HuH-7 (cell line): ENCODE measurements at regions not wholly inside any gene's neighbourhood (a gene's known extent, or its start where the extent isn't known, plus 50 kb on each side); places are given as distances from the start of the nearest gene placed in this dataset.

ENCODE experiments used
- DNase-seq: peaks from one replicate; pipeline ENCODE4 v3.0.0; 2011; ENCODE audit warnings: low spot score

GRCh38 chr16:72508191-72508590 is 336.2 kb upstream of the PMFBP1 start:
- no peak for DNase-seq

GRCh38 chr16:72502594-72503005 is 330.6 kb upstream of the PMFBP1 start:
- no peak for DNase-seq

- peak; percentile 75 for DNase-seq
Measured at GRCh38 chr16:72501739-72502593, 330.0 kb upstream of the PMFBP1 start.

DNA sequence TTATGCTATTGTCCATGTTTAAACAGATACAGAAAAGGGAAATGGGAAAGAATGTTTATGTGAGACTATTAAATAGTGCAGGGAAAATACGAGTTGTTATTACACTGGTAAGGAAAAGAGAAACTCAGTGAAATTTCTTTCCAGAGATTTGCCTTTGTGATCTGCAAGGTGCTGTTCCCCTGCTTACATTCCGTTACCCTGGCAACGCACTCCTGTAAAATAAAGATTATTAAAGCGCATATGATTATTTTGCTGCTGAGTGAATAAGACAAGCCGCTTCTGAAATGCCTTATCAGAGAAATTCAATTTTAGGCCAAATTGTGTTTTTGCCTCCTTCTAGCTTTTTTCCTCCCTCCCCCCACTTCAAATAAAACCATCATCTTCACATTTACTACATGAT is 328.6 kb upstream of the PMFBP1 start:
- no peak for DNase-seq

- no peak for DNase-seq
Measured at GRCh38 chr16:72493716-72494415, 321.9 kb upstream of the PMFBP1 start.

DNA sequence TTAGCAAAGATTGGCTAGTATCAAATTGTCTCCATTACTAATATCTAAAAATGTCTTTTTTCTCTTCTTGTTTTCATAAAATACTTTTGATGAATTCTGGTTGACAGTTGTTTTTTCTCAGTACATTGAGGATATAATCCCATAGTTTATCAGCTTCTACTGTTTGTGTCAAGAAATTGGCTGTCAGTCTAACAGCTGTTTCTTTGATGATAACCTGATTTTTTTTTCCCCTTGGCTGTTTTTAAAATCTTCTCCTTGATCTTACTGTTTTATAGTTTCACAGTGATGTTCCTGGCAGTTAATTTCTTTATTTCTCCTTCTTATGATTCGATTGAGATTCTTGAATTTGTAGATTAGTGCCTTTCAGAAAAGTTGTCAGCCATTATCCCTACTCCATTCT is 315.3 kb upstream of the PMFBP1 start:
- DNase-seq, result no peak

- DNase-seq, result no peak
Measured at GRCh38 chr16:72482695-72483094, 310.7 kb upstream of the PMFBP1 start.

DNA sequence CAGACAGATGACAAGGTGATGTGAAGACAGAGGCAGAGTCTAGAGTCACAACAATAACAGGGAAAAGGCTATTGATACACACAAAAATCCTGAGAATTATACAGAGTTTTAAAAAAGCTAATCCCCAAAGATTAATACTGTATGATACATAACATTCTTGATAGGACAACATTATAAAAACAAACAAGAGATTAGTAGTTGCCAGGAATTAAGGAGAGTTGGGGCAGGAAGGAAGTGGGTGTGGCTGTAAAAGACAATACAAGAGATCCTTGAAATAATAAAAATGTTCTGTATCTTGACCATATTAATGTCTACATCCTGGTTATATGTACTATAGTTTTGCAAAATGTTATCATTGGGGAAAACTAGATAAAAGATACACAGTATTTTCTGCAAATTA is 309.5 kb upstream of the PMFBP1 start:
- no peak for DNase-seq

DNA sequence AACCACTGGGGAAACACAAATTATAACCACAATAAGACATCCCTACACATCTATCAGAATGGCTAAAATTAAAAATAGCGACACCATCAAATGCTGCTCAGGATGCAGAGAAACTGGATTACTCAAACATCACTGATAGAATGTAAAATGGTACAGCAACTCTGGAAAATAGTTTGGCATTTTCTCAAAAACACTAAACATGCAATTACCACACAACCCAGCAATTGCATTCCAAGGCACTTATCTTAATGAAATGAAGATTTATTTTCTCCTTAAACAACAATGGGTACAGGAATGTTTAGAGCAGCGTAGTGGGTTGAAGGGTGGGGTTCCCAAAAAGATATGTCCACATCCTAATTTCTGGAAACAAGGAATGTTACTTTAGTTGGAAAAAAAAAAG is 309.0 kb upstream of the PMFBP1 start:
- DNase-seq, result no peak

DNA sequence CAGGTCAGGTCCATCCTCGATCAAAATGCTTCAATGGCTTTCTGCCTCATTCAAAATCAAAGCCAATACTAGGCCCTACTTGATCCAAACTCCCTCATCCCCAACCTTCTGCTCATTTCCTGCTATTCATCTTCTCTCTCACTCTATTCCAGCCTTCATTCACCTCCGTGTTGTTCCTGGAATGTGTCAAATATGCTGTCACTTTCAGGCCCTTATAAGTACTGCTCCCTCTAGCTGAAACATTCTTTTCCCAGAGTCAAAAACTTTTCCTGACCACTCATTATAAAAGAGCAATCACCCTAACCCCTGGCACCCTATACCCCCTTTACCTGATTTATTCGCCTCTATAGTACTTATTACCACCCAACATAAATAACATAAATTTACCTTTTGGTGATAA is 303.7 kb upstream of the PMFBP1 start:
- no peak for DNase-seq

DNA sequence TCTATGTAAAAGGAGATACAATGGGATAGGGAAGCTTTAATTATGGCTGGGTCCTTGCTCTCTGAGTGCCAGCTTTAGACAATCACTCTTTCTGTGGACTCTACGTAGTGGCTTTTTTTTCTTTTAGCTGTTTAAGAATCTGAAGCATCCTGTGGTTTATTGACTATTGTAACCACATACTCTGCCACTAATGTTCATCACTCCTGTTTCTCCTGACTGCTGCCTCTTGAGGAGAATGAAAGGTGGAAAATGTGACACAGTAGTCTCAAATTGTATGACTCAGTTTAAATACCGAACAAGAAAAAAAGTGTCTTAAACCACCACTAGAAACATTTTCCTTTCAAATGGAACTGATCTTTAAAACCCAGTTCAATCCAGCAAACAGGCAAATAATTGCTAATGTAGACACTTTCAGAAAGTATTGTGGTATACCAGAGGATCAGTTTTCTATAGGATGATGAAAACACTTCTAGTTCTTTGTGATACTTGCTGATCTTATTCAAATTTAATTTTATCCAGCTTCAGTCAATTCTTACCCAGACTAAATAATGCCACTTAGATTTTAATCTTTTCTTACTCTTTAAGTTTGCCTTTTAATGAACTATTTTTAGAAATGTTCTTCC is 302.7 kb upstream of the PMFBP1 start:
- DNase-seq, result no peak

DNA sequence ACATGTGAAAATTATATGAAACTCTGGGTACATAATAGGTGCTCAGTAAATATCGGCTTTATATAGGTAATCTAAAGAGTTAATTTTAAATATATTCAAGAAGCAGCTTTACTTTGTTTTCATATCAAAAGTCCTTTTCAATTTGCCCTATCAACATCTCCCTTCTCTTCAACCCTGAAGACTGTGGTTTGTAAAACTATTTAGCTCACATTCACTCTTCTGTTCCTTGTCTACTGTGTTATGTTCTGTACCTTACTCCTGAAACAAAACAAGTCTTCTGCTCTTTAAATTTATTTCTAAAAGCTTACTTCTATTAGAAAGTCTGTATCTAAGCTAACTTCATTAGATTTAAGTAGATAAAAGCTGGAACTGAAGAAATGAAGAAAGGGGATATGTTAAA is 301.7 kb upstream of the PMFBP1 start:
- DNase-seq, result no peak

- no peak for DNase-seq
Measured at GRCh38 chr16:72471317-72471924, 299.5 kb upstream of the PMFBP1 start.

DNA sequence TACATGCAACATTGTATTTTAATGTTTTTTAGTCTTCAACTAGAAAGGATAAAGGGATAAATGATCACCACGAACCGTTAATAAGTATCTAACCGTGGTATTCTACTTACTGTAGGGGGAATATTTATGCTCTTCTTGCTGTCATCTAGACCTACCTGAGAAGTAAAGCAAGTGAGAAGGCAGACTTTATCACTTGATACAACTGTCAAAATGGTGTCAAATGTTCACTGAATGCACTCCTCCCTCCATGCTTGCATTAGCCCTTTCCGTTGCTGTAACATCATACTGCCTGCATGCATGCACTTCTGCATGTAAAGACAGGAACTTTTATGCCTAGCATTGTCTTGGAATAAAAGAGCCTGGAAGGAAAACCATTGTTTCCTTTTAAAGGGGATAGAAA is 298.6 kb upstream of the PMFBP1 start:
- DNase-seq, result no peak

GRCh38 chr16:72469932-72470331 is 298.0 kb upstream of the PMFBP1 start:
- no peak for DNase-seq

- DNase-seq, result no peak
Measured at GRCh38 chr16:72468582-72468981, 296.6 kb upstream of the PMFBP1 start.

DNA sequence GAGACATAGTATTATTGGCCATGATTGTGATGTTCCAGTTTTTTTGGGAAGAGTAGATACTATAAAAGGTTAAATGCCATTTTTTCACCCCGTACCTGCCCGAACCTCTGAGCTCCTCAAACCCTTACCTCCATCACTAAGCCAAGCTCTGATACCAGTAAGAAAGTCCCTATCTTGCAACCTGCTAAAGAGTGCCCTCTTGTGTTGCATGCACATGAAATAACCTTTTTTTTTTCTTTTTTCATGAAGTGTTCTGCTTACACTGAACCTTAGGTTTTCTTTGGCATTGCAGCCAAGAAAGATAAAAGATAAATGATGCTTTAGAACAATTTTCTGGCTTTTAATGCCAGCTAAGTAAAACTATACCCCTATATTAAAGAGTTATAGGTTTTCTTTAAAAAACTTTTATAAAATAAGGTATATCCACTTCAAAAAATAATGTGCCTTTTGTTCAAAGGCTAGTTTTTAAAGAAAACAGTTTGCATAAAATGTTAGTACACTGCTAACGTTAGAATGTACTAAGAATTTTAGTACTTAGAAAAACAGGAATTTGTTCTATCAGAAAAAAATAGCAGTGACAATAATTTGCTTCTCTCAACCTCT is 295.3 kb upstream of the PMFBP1 start:
- DNase-seq, result peak; percentile 28

GRCh38 chr16:72464597-72465368 is 292.8 kb upstream of the PMFBP1 start:
- no peak for DNase-seq

- DNase-seq, result no peak
Measured at GRCh38 chr16:72464052-72464451, 292.1 kb upstream of the PMFBP1 start.

GRCh38 chr16:72458035-72458434 is 286.1 kb upstream of the PMFBP1 start:
- no peak for DNase-seq

- no peak for DNase-seq
Measured at GRCh38 chr16:72457243-72457940, 285.4 kb upstream of the PMFBP1 start.
